SK-N-MC (cell line): ENCODE measurements at regions not wholly inside any gene's neighbourhood (a gene's known extent, or its start where the extent isn't known, plus 50 kb on each side); places are given as distances from the start of the nearest gene placed in this dataset.
"Not testable (repeated sequence)": the region's sequence is repeated elsewhere in the genome, so short reads cannot be mapped to it uniquely, and the experiment has no call there.

ENCODE experiments used
- DNase-seq: peaks from one replicate; pipeline ENCODE4 v3.0.0-alpha.2; 2011; ENCODE audit warnings: low read depth, low spot score
- H3K27ac ChIP-seq: fragments of 200-600 bp; sonication (generic); 2 replicates; pipeline ENCODE4 v1.5.1; 2016; ENCODE audit warnings: mixed run types
- H3K36me3 ChIP-seq: fragments of 200-600 bp; sonication (generic); 2 replicates; pipeline ENCODE4 v1.6.1; 2017; ENCODE audit warnings: antibody characterized with exemption, low read length, mixed read lengths; ENCODE audit not compliant: insufficient read depth
- H3K4me3 ChIP-seq: fragments of 200-600 bp; sonication (generic); 2 replicates; pipeline ENCODE4 v1.5.1; 2016
- H3K9ac ChIP-seq: fragments of 200-600 bp; sonication (generic); 2 replicates; pipeline ENCODE4 v1.8.0; 2017; ENCODE audit warnings: mixed run types, mixed read lengths; ENCODE audit not compliant: insufficient read length
- H3K9me3 ChIP-seq: fragments of 200-600 bp; sonication (generic); 2 replicates; pipeline ENCODE4 v1.6.1; 2017; ENCODE audit warnings: low read depth, mild to moderate bottlenecking, antibody characterized with exemption, low read length, moderate library complexity, mixed read lengths
- EZH2 ChIP-seq: fragments of 200-600 bp; sonication (generic); IDR thresholded peaks from one replicate; pipeline ENCODE4 v1.6.1; 2017; ENCODE audit warnings: antibody characterized with exemption
- FOXP2 ChIP-seq: optimal IDR thresholded peaks from 2 replicates; pipeline ENCODE3; 2011; ENCODE audit warnings: mild to moderate bottlenecking, moderate library complexity; ENCODE audit not compliant: insufficient read depth; ENCODE audit errors: extremely low read length, control extremely low read depth
- POLR2AphosphoS5 ChIP-seq: IDR thresholded peaks from 2 replicates; pipeline ENCODE4 v1.6.1; 2012; ENCODE audit warnings: mild to moderate bottlenecking, low read depth, low read length, borderline replicate concordance

DNA sequence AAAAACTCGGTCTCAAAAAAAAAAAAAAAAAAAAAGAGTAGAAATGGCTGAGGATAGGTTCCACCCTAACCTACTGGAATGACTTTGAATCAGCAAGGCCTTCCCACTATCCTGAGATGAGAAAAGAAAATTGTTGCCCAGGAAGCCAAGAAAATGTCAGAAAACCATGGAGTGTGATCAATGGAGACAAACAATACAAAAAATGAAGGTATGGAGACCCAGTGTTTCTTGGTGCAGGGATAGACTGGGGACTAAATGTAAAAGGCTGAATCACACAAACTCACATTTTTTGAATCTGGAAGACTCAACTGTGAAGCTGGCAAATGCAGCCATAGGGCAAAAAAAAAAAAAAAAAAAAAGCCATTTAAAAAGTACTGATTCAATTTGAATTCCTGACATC lies 364.3 kb upstream of the ANKRD30A start:
- H3K9ac ChIP-seq, result no peak overlapping the region
- H3K36me3 ChIP-seq, result no peaks in the 10 kb centered on the region
- H3K27ac ChIP-seq, result no peak overlapping the region
- TF ChIP-seq EZH2 (no peak), POLR2AphosphoS5 (no peak), FOXP2 (no peak)
- H3K4me3 ChIP-seq, result no peak overlapping the region
- H3K9me3 ChIP-seq, result no peaks in the 10 kb centered on the region
- DNase-seq, result no peak

DNA sequence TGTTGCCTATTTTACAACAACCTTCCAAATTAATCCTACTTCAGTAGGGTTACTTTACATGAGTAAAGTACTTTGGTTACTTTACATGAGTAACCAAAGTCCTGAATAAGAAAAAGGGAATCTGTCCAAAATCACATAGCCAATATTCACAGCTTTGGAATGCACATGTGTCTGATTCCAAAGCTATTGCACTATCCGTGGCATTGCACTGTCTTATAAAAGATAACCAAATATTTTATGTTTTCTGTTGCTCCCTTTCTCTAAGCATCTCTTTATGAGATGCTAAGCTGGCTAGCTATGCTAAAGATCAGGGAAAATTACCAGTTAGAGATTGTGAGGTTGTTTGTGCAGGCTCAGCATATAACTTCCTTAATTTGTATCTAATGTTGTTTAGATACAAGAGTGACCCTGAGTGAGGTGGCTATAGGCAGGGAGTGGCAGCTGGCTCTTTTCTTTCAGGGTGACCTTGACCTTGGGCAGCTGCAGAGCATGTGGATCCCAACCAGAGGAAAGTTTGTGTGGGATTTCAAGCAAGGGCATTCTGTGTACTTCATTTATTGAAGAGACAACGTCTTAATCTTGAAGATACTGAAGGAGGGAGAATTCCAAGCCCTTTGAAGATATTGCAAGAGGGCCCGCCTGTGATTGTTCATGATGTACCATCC lies 366.1 kb upstream of the ANKRD30A start:
- TF ChIP-seq FOXP2, result no peak
- no peak for TF ChIP-seq POLR2AphosphoS5
- no peak for TF ChIP-seq EZH2
- H3K36me3 ChIP-seq, result no peaks in the 10 kb centered on the region
- H3K27ac ChIP-seq, result no peak overlapping the region
- no peaks in the 10 kb centered on the region for H3K9me3 ChIP-seq
- no peak for DNase-seq
- H3K9ac ChIP-seq, result no peak overlapping the region
- H3K4me3 ChIP-seq, result no peak overlapping the region

DNA sequence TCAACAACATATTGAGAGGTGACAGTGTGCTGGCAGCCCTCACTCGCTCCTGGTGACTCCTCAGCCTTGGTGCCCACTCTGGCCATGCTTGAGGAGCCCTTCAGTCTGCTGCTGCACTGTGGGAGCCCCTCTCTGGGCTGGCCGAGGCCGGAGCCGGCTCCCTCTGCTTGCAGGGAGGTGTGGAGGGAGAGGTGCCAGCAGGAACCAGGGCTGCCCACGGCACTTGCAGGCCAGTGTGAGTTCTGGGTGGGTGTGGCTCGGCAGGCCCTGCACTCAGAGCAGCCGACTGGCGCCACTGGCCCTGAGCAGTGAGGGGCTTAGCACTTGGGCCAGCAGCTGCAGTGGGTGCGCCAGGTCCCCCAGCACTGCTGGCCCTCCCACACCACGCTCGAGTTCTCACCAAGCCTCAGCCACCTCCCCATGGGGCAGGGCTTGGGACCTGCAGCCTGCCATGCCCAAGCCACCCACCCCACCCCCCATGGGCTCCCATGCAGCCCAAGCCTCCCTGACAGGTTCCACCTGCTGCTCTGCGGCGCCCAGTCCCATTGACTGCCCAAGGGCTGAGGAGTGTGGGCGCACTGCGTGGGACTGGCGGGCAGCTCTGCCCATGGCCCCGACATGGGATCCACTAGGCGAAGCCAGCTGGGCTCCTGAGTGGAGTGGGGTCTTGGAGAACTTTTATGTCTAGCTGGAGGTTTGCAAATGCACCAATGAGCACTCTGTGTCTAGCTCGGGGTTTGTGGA lies 377.1 kb upstream of the ANKRD30A start:
- no peak for TF ChIP-seq POLR2AphosphoS5
- TF ChIP-seq EZH2, result no peak
- no peak for TF ChIP-seq FOXP2
- H3K4me3 ChIP-seq, result no peak overlapping the region
- DNase-seq, result no peak
- H3K27ac ChIP-seq, result no peak overlapping the region
- no peak overlapping the region for H3K9ac ChIP-seq
- H3K36me3 ChIP-seq, result no peaks in the 10 kb centered on the region
- H3K9me3 ChIP-seq, result no peaks in the 10 kb centered on the region

DNA sequence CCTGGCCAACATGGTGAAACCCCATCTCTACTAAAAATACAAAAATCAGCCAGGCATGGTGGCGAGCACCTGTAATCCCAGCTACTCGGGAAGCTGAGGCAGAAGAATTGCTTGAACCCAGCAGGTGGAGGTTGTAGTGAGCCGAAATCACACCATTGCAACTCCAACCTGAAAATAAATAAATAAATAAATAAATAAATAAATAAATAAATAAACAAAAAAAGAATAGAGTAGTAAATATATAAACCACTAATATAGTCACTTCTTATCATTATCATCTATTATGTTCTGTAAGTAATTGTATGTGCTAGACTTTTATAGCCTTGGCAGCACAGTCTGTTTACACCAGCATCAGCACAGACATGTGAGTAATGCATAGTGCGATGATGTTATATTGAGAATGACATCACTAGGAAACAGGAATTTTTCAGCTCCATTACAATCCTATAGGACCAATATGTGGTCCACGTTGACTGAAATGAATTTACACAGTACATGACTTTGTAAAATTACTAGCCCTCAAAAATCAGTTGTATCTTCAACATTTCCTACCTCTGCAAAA lies 385.4 kb upstream of the ANKRD30A start:
- no peak for TF ChIP-seq EZH2
- H3K9me3 ChIP-seq, result no peaks in the 10 kb centered on the region
- H3K4me3 ChIP-seq, result no peak overlapping the region
- H3K9ac ChIP-seq, result no peak overlapping the region
- DNase-seq, result no peak
- no peak overlapping the region for H3K27ac ChIP-seq
- H3K36me3 ChIP-seq, result no peaks in the 10 kb centered on the region

DNA sequence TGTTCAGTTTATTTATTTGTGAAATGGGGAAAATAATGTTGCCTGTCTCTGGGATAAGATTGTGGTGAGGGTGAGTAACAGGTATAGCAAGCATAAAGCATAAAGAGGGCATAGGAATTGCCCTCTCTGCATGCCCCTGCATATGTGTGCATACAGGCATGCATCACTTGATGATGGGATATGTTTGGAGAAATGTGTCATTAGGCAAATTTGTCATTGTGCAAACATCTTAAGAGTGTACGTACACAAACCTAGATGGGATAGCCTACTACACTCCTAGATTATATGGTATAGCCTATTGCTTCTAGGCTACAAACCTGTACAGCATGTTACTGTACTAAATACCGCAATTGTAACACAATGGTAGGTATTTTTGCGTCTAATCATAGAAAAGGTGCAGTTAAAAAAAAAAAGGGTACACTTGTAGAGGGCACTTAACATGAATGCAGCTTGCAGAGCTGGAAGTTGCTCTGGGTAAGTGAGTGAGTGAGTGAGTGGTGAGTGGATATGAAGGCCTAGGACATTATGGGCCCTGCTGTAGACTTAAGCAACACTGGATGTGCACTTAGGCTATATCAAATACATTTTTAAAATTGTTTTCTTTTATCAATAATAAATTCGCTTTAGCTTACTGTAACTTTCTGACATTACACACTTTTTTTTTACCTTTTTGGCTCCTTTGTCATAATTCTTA lies 386.5 kb upstream of the ANKRD30A start:
- no peak overlapping the region for H3K4me3 ChIP-seq
- H3K27ac ChIP-seq, result no peak overlapping the region
- no peaks in the 10 kb centered on the region for H3K36me3 ChIP-seq
- TF ChIP-seq FOXP2, result no peak
- TF ChIP-seq POLR2AphosphoS5, result no peak
- TF ChIP-seq EZH2, result no peak
- no peak overlapping the region for H3K9ac ChIP-seq
- H3K9me3 ChIP-seq, result no peaks in the 10 kb centered on the region
- DNase-seq, result no peak

DNA sequence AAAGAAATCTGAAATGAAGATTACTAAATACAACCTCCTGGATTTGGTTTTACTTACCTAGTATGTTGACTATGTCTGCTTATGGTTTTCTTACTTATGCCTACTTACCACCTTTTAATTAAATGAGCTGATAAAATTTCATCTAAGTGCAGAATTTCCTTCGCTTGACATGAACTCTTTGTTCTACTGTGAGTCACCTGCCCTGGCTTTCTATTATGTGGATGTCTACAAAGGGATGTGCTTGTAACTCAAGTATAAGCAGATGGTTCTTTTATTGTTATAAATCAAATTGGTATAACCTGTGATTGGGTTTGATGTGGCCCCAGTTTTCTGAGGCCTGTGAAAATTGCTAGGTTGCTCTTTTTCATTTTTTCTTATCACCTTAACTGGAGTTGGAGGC lies 389.1 kb upstream of the ANKRD30A start:
- H3K36me3 ChIP-seq, result no peaks in the 10 kb centered on the region
- TF ChIP-seq FOXP2 (no peak), POLR2AphosphoS5 (no peak), EZH2 (no peak)
- H3K4me3 ChIP-seq, result no peak overlapping the region
- no peak overlapping the region for H3K9ac ChIP-seq
- H3K27ac ChIP-seq, result no peak overlapping the region
- no peaks in the 10 kb centered on the region for H3K9me3 ChIP-seq
- DNase-seq, result no peak

DNA sequence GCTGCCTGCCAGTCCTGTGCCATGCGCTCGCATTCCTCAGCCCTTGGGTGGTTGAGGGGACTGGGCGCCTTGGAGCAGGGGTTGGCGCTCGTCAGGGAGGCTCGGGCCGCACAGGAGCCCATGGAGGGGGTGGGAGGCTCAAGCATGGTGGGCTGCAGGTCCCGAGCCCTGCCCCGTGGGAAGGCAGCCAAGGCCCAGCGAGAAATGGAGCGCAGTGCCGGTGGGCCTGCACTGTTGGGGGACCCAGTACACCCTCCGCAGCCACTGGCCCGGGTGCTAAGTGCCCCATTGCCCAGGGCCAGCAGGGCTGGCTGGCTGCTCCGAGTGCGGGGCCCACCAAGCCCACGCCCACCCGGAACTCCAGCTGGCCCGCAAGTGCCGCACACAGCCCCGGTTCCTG lies 390.8 kb upstream of the ANKRD30A start:
- not testable (repeated sequence) for H3K9ac ChIP-seq, DNase-seq, H3K36me3 ChIP-seq, H3K9me3 ChIP-seq, H3K4me3 ChIP-seq, H3K27ac ChIP-seq

DNA sequence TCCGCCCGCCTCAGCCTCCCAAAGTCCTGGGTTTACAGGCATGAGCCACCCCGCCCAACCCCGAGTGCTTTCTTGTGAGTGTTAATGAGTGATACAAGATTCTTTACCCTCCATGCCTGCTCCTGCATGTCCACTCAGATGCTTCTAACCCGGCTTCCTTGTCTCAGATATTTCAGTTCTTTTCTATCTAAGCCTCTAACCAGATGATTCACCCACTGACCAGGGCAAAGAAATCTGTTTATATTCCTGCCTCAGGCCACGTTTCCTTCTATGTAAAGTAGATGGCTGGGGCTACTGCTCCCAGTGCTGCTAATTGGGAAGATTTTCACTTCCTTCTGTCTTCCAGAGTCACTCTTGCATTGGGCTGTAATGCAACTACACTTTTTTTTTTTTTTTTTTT lies 395.1 kb upstream of the ANKRD30A start:
- Histone ChIP-seq H3K9ac (no peak overlapping the region), H3K4me3 (no peak overlapping the region), H3K27ac (no peak overlapping the region), H3K9me3 (no peaks in the 10 kb centered on the region), H3K36me3 (no peaks in the 10 kb centered on the region)
- DNase-seq, result no peak
- TF ChIP-seq POLR2AphosphoS5 (no peak), EZH2 (no peak), FOXP2 (no peak)

DNA sequence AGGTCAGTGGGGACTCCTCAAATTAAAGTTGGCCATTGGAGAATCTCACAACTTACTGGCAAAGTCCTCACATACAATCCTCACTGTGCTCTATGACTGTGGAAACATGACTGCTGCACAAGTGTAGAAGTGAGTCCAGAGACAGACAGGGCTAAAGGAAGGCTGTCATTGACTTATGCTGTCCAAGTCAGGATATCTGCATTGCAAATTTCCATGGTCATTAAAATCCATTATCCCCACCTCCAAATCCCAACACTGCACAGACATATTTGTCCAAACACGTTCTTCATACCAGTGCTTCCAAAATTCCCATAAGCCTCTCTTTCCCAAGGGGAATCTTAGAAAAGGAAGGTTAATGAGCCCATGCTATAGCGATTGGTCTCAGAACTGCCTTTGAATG lies 396.8 kb upstream of the ANKRD30A start:
- Histone ChIP-seq H3K4me3 (no peak overlapping the region), H3K9me3 (no peaks in the 10 kb centered on the region), H3K27ac (no peak overlapping the region), H3K36me3 (no peaks in the 10 kb centered on the region), H3K9ac (no peak overlapping the region)
- no peak for TF ChIP-seq FOXP2
- TF ChIP-seq EZH2, result no peak
- TF ChIP-seq POLR2AphosphoS5, result no peak
- no peak for DNase-seq
